ENCODE measurements at regions not wholly inside any gene's neighbourhood (a gene's known extent, or its start where the extent isn't known, plus 50 kb on each side); places are given as distances from the start of the nearest gene placed in this dataset.

GRCh38 chr1:4156241-4156973, 256.3 kb upstream of the C1orf174 start:
- DNase-seq (peak in 1 of 3 donors; percentile 29), ATAC-seq (no peak)
- 55% methylated on average over 4 of the region's 14 CpGs for WGBS (ENCODE audit: insufficient coverage, low coverage, low lambda C conversion rate, missing lambda C conversion rate)
- TF ChIP-seq, protein P1, sequence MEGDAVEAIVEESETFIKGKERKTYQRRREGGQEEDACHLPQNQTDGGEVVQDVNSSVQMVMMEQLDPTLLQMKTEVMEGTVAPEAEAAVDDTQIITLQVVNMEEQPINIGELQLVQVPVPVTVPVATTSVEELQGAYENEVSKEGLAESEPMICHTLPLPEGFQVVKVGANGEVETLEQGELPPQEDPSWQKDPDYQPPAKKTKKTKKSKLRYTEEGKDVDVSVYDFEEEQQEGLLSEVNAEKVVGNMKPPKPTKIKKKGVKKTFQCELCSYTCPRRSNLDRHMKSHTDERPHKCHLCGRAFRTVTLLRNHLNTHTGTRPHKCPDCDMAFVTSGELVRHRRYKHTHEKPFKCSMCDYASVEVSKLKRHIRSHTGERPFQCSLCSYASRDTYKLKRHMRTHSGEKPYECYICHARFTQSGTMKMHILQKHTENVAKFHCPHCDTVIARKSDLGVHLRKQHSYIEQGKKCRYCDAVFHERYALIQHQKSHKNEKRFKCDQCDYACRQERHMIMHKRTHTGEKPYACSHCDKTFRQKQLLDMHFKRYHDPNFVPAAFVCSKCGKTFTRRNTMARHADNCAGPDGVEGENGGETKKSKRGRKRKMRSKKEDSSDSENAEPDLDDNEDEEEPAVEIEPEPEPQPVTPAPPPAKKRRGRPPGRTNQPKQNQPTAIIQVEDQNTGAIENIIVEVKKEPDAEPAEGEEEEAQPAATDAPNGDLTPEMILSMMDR (IDR thresholded peaks at IDR 0.05), result no peak
- no peak for TF ChIP-seq POLR2A (IDR thresholded peaks at IDR 0.05)
- no peak overlapping the region for H3K4me3 ChIP-seq
- H3K36me3 ChIP-seq, result no peaks in the 10 kb centered on the region
- H3K9me3 ChIP-seq, result no peaks in the 10 kb centered on the region
- no peaks in the 10 kb centered on the region for H3K27me3 ChIP-seq
- no peak overlapping the region for H3K27ac ChIP-seq
- no peaks in the 10 kb centered on the region for H3K4me1 ChIP-seq
- intact Hi-C loops (cut with DNase I), result no loop called here

- intact Hi-C loops (cut with DNase I), result no loop called here
- DNase-seq (peak in 1 of 3 donors; percentile 8), ATAC-seq (peak in 1 of 4 donors; percentile 13)
- 75% methylated on average over 4 of the region's 7 CpGs for WGBS (ENCODE audit: insufficient coverage, low coverage, low lambda C conversion rate, missing lambda C conversion rate)
- Histone ChIP-seq H3K4me1 (no peaks in the 10 kb centered on the region), H3K4me3 (no peak overlapping the region), H3K9me3 (no peaks in the 10 kb centered on the region), H3K27ac (no peak overlapping the region), H3K36me3 (no peaks in the 10 kb centered on the region), H3K27me3 (no peaks in the 10 kb centered on the region)
- no peak for TF ChIP-seq POLR2A (IDR thresholded peaks at IDR 0.05)
- TF ChIP-seq, protein P1 (IDR thresholded peaks at IDR 0.05), result no peak
Observed at GRCh38 chr1:4160181-4160580, 260.1 kb upstream of the C1orf174 start.

- TF ChIP-seq, protein P1 (IDR thresholded peaks at IDR 0.05), result no peak
- TF ChIP-seq POLR2A (IDR thresholded peaks at IDR 0.05), result no peak
- no peak overlapping the region for H3K4me3 ChIP-seq
- DNase-seq (no peak), ATAC-seq (no peak)
- WGBS (ENCODE audit: insufficient coverage, low coverage, low lambda C conversion rate, missing lambda C conversion rate), result 56% methylated on average over 16 of the region's 29 CpGs
- H3K27ac ChIP-seq, result no peak overlapping the region
- intact Hi-C loops (cut with DNase I), result no loop called here
- no peaks in the 10 kb centered on the region for H3K4me1 ChIP-seq
- H3K27me3 ChIP-seq, result no peaks in the 10 kb centered on the region
- H3K9me3 ChIP-seq, result no peaks in the 10 kb centered on the region
- H3K36me3 ChIP-seq, result no peaks in the 10 kb centered on the region
Observed at GRCh38 chr1:4161366-4162006, 261.4 kb upstream of the C1orf174 start.

DNA sequence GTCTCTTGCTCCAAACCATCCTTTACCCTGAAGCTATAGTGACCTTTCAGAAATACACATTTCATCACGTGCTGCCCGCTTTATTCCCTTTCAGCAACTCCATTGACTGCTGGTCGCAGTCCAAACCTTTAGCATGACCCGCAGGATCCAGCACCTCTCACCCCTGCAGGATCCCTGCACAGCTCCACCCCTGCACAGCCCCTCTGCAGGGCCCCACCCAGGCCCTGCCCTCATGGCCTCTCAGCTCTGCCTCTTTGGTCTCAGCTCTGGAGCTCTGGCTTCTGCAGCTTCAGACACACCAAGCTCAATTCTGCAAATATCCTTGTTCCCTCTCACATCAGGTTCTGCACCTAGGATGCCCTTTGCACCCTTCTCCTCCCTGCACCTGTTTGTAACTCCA, 264.9 kb upstream of the C1orf174 start:
- Histone ChIP-seq H3K27me3 (no peaks in the 10 kb centered on the region), H3K27ac (no peak overlapping the region), H3K4me1 (no peaks in the 10 kb centered on the region), H3K36me3 (no peaks in the 10 kb centered on the region), H3K9me3 (no peaks in the 10 kb centered on the region), H3K4me3 (no peak overlapping the region)
- no peak for ATAC-seq
- no peak for DNase-seq
- WGBS (ENCODE audit: insufficient coverage, low coverage, low lambda C conversion rate, missing lambda C conversion rate), result 48% methylated on average over 4 of the region's 4 CpGs
- TF ChIP-seq, protein P1 (IDR thresholded peaks at IDR 0.05), result no peak
- intact Hi-C loops (cut with DNase I), result no loop called here

Data from right lobe of liver (tissue), 6 donors.